SK-N-SH treated with all-trans-retinoic acid at 6 μM for 48 hours (cell line): ENCODE measurements at regions not wholly inside any gene's neighbourhood (a gene's known extent, or its start where the extent isn't known, plus 50 kb on each side); places are given as distances from the start of the nearest gene placed in this dataset.

ENCODE experiments used
- ATAC-seq: fragments of 200-7000 bp; cut with Tn5 transposase; 3 replicates; pipeline ENCODE4 v1.9.1; 2020; ENCODE audit warnings: mild to moderate bottlenecking, moderate library complexity
- ARNTL ChIP-seq: fragments of 450-650 bp; formaldehyde crosslinking; IDR thresholded peaks from 2 replicates; pipeline ENCODE4 v1.5.0; 2020; ENCODE audit warnings: low read depth, mild to moderate bottlenecking, moderate library complexity, borderline replicate concordance
- BACH2 ChIP-seq: fragments of 250-450 bp; sonication (Bioruptor Pico); IDR thresholded peaks from 2 replicates; pipeline ENCODE4 v1.9.0; 2021; ENCODE audit warnings: mild to moderate bottlenecking, borderline replicate concordance
- CSDC2 ChIP-seq: fragments of 250-450 bp; sonication (Bioruptor Pico); IDR thresholded peaks from 2 replicates; pipeline ENCODE4 v1.5.0; 2020; ENCODE audit warnings: mild to moderate bottlenecking, moderate library complexity
- ESRRG ChIP-seq: fragments of 250-450 bp; sonication (Bioruptor Pico); IDR thresholded peaks from 2 replicates; pipeline ENCODE4 v1.6.1; 2021; ENCODE audit warnings: mild to moderate bottlenecking
- GLIS3 ChIP-seq: fragments of 250-450 bp; sonication (Bioruptor Pico); IDR thresholded peaks from 2 replicates; pipeline ENCODE4 v1.5.0; 2020; ENCODE audit warnings: mild to moderate bottlenecking, moderate library complexity
- ISL1 ChIP-seq: fragments of 250-450 bp; sonication (Bioruptor Pico); IDR thresholded peaks from 2 replicates; pipeline ENCODE4 v2.1.2; 2022; ENCODE audit warnings: mild to moderate bottlenecking, moderate library complexity
- OSR1 ChIP-seq: fragments of 250-450 bp; sonication (Bioruptor Pico); IDR thresholded peaks from 2 replicates; pipeline ENCODE4 v1.8.0; 2022; ENCODE audit warnings: moderate library complexity, mild to moderate bottlenecking, inconsistent platforms
- PPARA ChIP-seq: fragments of 250-450 bp; sonication (Bioruptor Pico); IDR thresholded peaks from 2 replicates; pipeline ENCODE4 v1.5.0; 2020; ENCODE audit warnings: mild to moderate bottlenecking, borderline replicate concordance
- RARB ChIP-seq: fragments of 250-450 bp; sonication (Bioruptor Pico); IDR thresholded peaks from 2 replicates; pipeline ENCODE4 v1.8.0; 2021; ENCODE audit warnings: mild to moderate bottlenecking, moderate library complexity
- SNAI2 ChIP-seq: fragments of 250-450 bp; sonication (Bioruptor Pico); IDR thresholded peaks from 2 replicates; pipeline ENCODE4 v1.5.0; 2020; ENCODE audit warnings: mild to moderate bottlenecking, moderate library complexity
- TCF4 ChIP-seq: fragments of 250-450 bp; sonication (Bioruptor Pico); IDR thresholded peaks from 2 replicates; pipeline ENCODE4 v1.8.0; 2021; ENCODE audit warnings: mild to moderate bottlenecking, moderate library complexity, borderline replicate concordance
- TOX ChIP-seq: fragments of 250-450 bp; sonication (Bioruptor Pico); IDR thresholded peaks from 2 replicates; pipeline ENCODE4 v1.8.0; 2021; ENCODE audit warnings: mild to moderate bottlenecking, moderate library complexity, borderline replicate concordance
- ZC3H10 ChIP-seq: fragments of 250-450 bp; sonication (Bioruptor Pico); IDR thresholded peaks from 2 replicates; pipeline ENCODE4 v1.5.1; 2021; ENCODE audit warnings: mild to moderate bottlenecking, moderate library complexity
- ZFP3 ChIP-seq: fragments of 250-450 bp; sonication (Bioruptor Pico); IDR thresholded peaks from 2 replicates; pipeline ENCODE4 v1.5.0; 2020; ENCODE audit warnings: mild to moderate bottlenecking, moderate library complexity
- ZFP30 ChIP-seq: fragments of 450-650 bp; formaldehyde crosslinking; IDR thresholded peaks from 2 replicates; pipeline ENCODE4 v1.5.0; 2022; ENCODE audit warnings: mild to moderate bottlenecking, moderate library complexity
- ZNF565 ChIP-seq: fragments of 450-650 bp; formaldehyde crosslinking; conservative IDR thresholded peaks from 2 replicates; pipeline ENCODE4 v1.5.0; 2020; ENCODE audit warnings: low read depth, mild to moderate bottlenecking, moderate library complexity
- ZNF70 ChIP-seq: fragments of 450-650 bp; formaldehyde crosslinking; IDR thresholded peaks from 2 replicates; pipeline ENCODE4 v1.5.0; 2020; ENCODE audit warnings: mild to moderate bottlenecking, moderate library complexity
- ZNF8 ChIP-seq: fragments of 450-650 bp; formaldehyde crosslinking; IDR thresholded peaks from 2 replicates; pipeline ENCODE4 v1.5.0; 2020; ENCODE audit warnings: mild to moderate bottlenecking, moderate library complexity
- TF ChIP-seq, protein P1 (sequence below): fragments of 250-450 bp; sonication (Bioruptor Pico); IDR thresholded peaks from 2 replicates; pipeline ENCODE4 v1.8.0; 2021; ENCODE audit warnings: low read depth, mild to moderate bottlenecking, moderate library complexity, borderline replicate concordance
- TF ChIP-seq, protein P2 (sequence below): fragments of 250-450 bp; sonication (Bioruptor Pico); IDR thresholded peaks from 2 replicates; pipeline ENCODE4 v1.5.1; 2020; ENCODE audit warnings: low read depth, mild to moderate bottlenecking, moderate library complexity
- TF ChIP-seq, protein P3 (sequence below): fragments of 250-450 bp; sonication (Bioruptor Pico); IDR thresholded peaks from 2 replicates; pipeline ENCODE4 v1.8.0; 2020; ENCODE audit warnings: mild to moderate bottlenecking, moderate library complexity, borderline replicate concordance
- TF ChIP-seq, protein P4 (sequence below): fragments of 250-450 bp; sonication (Bioruptor Pico); IDR thresholded peaks from 2 replicates; pipeline ENCODE4 v1.5.1; 2021; ENCODE audit warnings: mild to moderate bottlenecking, moderate library complexity

DNA sequence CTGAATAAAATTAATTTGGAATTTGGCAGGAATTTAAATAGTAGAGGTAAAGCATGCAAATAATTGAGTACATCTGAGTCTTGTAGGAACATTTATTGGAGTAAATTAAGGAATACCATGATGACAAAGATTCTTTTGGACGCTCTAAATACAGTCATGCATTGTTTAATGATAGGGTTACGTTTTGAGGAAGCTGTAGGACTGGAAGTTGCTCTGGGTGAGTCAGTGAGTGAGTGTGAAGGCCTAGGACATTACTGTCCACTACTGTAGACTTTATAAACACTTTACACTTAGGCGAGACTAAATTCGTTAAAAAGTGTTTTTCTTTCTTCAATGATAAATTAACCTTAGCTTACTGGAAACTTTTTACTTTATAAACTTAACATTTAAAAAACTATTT lies 113.0 kb downstream of the FAM170A start:
- ATAC-seq = no peak
- TF ChIP-seq RARB (CRISPR knock-in tag) (no peak), PPARA (CRISPR knock-in tag) (no peak), TCF4 (CRISPR knock-in tag) (no peak), OSR1 (CRISPR knock-in tag) (no peak), ZNF70 (CRISPR knock-in tag) (no peak), ZFP3 (CRISPR knock-in tag) (no peak), ESRRG (CRISPR knock-in tag) (no peak), ZNF8 (CRISPR knock-in tag) (no peak)

DNA sequence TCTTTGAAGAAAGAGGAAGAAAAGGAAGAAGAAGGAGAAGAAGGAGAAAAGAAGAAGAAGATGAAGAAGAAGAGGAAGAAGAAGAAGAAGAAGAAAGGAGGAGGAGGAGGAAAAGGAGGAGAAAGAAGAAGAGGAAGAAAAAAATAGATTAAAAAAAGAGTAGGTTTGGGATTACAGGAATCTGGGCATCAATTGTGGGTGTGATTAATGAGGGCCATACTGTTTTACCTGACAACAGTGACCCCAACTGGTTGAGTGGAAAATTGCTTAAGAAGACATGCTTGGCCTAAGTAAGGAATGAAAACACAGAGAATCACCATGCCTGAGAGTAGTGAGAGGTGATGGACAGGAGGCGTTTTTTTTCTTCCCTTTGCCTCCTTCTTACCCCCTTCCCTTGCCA lies 114.6 kb downstream of the FAM170A start:
- TF ChIP-seq OSR1 (CRISPR knock-in tag) (no peak), SNAI2 (no peak), CSDC2 (CRISPR knock-in tag) (no peak), ZNF8 (CRISPR knock-in tag) (no peak), ESRRG (CRISPR knock-in tag) (no peak), TCF4 (CRISPR knock-in tag) (no peak), ZC3H10 (CRISPR knock-in tag) (no peak), ARNTL (CRISPR knock-in tag) (no peak), ZNF565 (CRISPR knock-in tag) (no peak), ZFP30 (no peak), RARB (CRISPR knock-in tag) (no peak), GLIS3 (no peak), TOX (CRISPR knock-in tag) (no peak), BACH2 (CRISPR knock-in tag) (no peak), ISL1 (CRISPR knock-in tag) (no peak)
- TF ChIP-seq, protein P1, sequence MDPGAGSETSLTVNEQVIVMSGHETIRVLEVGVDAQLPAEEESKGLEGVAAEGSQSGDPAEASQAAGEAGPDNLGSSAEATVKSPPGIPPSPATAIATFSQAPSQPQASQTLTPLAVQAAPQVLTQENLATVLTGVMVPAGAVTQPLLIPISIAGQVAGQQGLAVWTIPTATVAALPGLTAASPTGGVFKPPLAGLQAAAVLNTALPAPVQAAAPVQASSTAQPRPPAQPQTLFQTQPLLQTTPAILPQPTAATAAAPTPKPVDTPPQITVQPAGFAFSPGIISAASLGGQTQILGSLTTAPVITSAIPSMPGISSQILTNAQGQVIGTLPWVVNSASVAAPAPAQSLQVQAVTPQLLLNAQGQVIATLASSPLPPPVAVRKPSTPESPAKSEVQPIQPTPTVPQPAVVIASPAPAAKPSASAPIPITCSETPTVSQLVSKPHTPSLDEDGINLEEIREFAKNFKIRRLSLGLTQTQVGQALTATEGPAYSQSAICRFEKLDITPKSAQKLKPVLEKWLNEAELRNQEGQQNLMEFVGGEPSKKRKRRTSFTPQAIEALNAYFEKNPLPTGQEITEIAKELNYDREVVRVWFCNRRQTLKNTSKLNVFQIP (CRISPR knock-in tag) = no peak
- TF ChIP-seq, protein P2, sequence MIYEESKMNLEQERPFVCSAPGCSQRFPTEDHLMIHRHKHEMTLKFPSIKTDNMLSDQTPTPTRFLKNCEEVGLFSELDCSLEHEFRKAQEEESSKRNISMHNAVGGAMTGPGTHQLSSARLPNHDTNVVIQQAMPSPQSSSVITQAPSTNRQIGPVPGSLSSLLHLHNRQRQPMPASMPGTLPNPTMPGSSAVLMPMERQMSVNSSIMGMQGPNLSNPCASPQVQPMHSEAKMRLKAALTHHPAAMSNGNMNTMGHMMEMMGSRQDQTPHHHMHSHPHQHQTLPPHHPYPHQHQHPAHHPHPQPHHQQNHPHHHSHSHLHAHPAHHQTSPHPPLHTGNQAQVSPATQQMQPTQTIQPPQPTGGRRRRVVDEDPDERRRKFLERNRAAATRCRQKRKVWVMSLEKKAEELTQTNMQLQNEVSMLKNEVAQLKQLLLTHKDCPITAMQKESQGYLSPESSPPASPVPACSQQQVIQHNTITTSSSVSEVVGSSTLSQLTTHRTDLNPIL (CRISPR knock-in tag) = no peak
- TF ChIP-seq, protein P3, sequence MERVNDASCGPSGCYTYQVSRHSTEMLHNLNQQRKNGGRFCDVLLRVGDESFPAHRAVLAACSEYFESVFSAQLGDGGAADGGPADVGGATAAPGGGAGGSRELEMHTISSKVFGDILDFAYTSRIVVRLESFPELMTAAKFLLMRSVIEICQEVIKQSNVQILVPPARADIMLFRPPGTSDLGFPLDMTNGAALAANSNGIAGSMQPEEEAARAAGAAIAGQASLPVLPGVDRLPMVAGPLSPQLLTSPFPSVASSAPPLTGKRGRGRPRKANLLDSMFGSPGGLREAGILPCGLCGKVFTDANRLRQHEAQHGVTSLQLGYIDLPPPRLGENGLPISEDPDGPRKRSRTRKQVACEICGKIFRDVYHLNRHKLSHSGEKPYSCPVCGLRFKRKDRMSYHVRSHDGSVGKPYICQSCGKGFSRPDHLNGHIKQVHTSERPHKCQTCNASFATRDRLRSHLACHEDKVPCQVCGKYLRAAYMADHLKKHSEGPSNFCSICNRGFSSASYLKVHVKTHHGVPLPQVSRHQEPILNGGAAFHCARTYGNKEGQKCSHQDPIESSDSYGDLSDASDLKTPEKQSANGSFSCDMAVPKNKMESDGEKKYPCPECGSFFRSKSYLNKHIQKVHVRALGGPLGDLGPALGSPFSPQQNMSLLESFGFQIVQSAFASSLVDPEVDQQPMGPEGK (CRISPR knock-in tag) = no peak
- TF ChIP-seq, protein P4, sequence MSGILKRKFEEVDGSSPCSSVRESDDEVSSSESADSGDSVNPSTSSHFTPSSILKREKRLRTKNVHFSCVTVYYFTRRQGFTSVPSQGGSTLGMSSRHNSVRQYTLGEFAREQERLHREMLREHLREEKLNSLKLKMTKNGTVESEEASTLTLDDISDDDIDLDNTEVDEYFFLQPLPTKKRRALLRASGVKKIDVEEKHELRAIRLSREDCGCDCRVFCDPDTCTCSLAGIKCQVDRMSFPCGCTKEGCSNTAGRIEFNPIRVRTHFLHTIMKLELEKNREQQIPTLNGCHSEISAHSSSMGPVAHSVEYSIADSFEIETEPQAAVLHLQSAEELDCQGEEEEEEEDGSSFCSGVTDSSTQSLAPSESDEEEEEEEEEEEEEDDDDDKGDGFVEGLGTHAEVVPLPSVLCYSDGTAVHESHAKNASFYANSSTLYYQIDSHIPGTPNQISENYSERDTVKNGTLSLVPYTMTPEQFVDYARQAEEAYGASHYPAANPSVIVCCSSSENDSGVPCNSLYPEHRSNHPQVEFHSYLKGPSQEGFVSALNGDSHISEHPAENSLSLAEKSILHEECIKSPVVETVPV = no peak
- TF ChIP-seq, all 23 proteins: peak for 0
- peak; percentile 74 for ATAC-seq

DNA sequence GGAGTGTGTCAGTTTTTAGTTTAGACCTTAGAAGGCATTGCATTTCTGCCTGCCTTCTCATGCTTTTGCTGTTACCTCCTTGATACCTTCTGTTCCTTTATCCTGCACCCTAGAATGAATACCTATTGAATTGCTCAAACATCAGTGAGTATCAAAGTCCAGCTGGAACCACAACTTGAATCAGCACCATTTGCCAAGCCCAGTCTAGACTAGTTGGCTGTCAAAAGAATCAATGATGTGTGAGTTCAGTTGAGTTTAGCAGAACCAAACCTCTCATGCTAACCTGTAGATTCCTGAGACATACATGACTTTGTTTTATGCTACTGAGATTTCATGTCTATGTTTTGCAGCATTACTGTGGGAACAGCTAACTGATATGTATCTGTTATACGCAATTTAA lies 116.6 kb downstream of the FAM170A start:
- TF ChIP-seq ZFP3 (CRISPR knock-in tag) (no peak), ZC3H10 (CRISPR knock-in tag) (no peak), CSDC2 (CRISPR knock-in tag) (no peak), ZNF8 (CRISPR knock-in tag) (no peak), OSR1 (CRISPR knock-in tag) (no peak), ISL1 (CRISPR knock-in tag) (no peak), ZFP30 (no peak), ZNF70 (CRISPR knock-in tag) (no peak), ARNTL (CRISPR knock-in tag) (no peak), ZNF565 (CRISPR knock-in tag) (no peak), GLIS3 (no peak), TOX (CRISPR knock-in tag) (no peak), BACH2 (CRISPR knock-in tag) (no peak)
- TF ChIP-seq, protein P3 (CRISPR knock-in tag) = no peak
- TF ChIP-seq, protein P4 = no peak
- TF ChIP-seq, protein P1 (CRISPR knock-in tag) = no peak
- TF ChIP-seq, protein P2 (CRISPR knock-in tag) = no peak
- no peak for ATAC-seq
